Loucy (cell line): ENCODE measurements at regions not wholly inside any gene's neighbourhood (a gene's known extent, or its start where the extent isn't known, plus 50 kb on each side); places are given as distances from the start of the nearest gene placed in this dataset.

Source experiments
- H2AFZ ChIP-seq: fragments of 200-600 bp; sonication (generic); 2 replicates; pipeline ENCODE4 v1.6.0; 2016; ENCODE audit warnings: antibody characterized with exemption, mild to moderate bottlenecking, low read length, moderate library complexity
- H3F3A ChIP-seq: fragments of 200-600 bp; 2 replicates; pipeline ENCODE4 v1.6.0; 2016; ENCODE audit warnings: antibody characterized with exemption, low read depth, mild to moderate bottlenecking
- H3K27me3 ChIP-seq: fragments of 200-600 bp; sonication (generic); 2 replicates; pipeline ENCODE4 v1.6.1; 2014; ENCODE audit warnings: low read length, mild to moderate bottlenecking; ENCODE audit not compliant: insufficient read depth, poor library complexity, severe bottlenecking
- H3K36me3 ChIP-seq: fragments of 200-600 bp; sonication (generic); 2 replicates; pipeline ENCODE4 v1.6.1; 2016; ENCODE audit warnings: low read length; ENCODE audit not compliant: insufficient read depth
- H3K4me1 ChIP-seq: fragments of 200-600 bp; sonication (generic); 2 replicates; pipeline ENCODE4 v1.5.1; 2014; ENCODE audit warnings: low read length, mild to moderate bottlenecking; ENCODE audit not compliant: insufficient read depth, poor library complexity, severe bottlenecking
- H3K4me2 ChIP-seq: fragments of 200-600 bp; sonication (generic); 2 replicates; pipeline ENCODE4 v1.6.0; 2014; ENCODE audit warnings: antibody characterized with exemption, low read length, low read depth, mild to moderate bottlenecking; ENCODE audit not compliant: poor library complexity, severe bottlenecking
- H3K4me3 ChIP-seq: fragments of 200-600 bp; sonication (generic); 2 replicates; pipeline ENCODE4 v1.5.1; 2014; ENCODE audit warnings: low read length, mild to moderate bottlenecking, mixed read lengths; ENCODE audit not compliant: poor library complexity, severe bottlenecking
- H3K79me2 ChIP-seq: fragments of 200-600 bp; sonication (generic); 2 replicates; pipeline ENCODE4 v1.6.1; 2014; ENCODE audit warnings: low read length; ENCODE audit not compliant: insufficient read depth
- H3K9ac ChIP-seq: fragments of 200-600 bp; sonication (generic); 2 replicates; pipeline ENCODE4 v1.6.0; 2014; ENCODE audit warnings: mild to moderate bottlenecking, low read depth, low read length, moderate library complexity; ENCODE audit not compliant: poor library complexity, severe bottlenecking
- H3K9me2 ChIP-seq: fragments of 200-600 bp; sonication (generic); replicated peaks from 2 replicates; pipeline ENCODE4 v1.6.1; 2016; ENCODE audit warnings: low read depth, low read length, mixed read lengths
- H3K9me3 ChIP-seq: fragments of 200-600 bp; sonication (generic); 2 replicates; pipeline ENCODE4 v1.6.1; 2014; ENCODE audit warnings: mild to moderate bottlenecking, antibody characterized with exemption, low read length, low read depth; ENCODE audit not compliant: insufficient read depth
- H4K20me1 ChIP-seq: fragments of 200-600 bp; sonication (generic); 2 replicates; pipeline ENCODE4 v1.6.0; 2014; ENCODE audit warnings: antibody characterized with exemption, low read length, mild to moderate bottlenecking; ENCODE audit not compliant: insufficient read depth, poor library complexity, severe bottlenecking
- EZH2phosphoT487 ChIP-seq: fragments of 200-600 bp; IDR thresholded peaks from 2 replicates; pipeline ENCODE4 v1.6.1; 2018; ENCODE audit warnings: antibody characterized with exemption, mild to moderate bottlenecking, moderate library complexity, borderline replicate concordance
- TF ChIP-seq, protein P1 (sequence below): fragments of 200-600 bp; sonication (generic); conservative IDR thresholded peaks from 2 replicates; pipeline ENCODE4 v1.5.1; 2014; ENCODE audit warnings: mild to moderate bottlenecking, antibody characterized with exemption, low read length

GRCh38 chr14:29475641-29476040, 452.0 kb downstream of the PRKD1 start:
- Histone ChIP-seq H4K20me1 (no peaks in the 10 kb centered on the region), H3K9ac (no peak overlapping the region), H3K79me2 (no peaks in the 10 kb centered on the region), H3K4me3 (no peak overlapping the region), H3F3A (no peaks in the 10 kb centered on the region), H3K9me3 (no peaks in the 10 kb centered on the region), H3K27me3 (no peaks in the 10 kb centered on the region), H2AFZ (no peak overlapping the region), H3K9me2 (no peaks in the 10 kb centered on the region), H3K4me1 (no peaks in the 10 kb centered on the region), H3K36me3 (no peaks in the 10 kb centered on the region), H3K4me2 (no peak overlapping the region)
- TF ChIP-seq EZH2phosphoT487: no peak
- TF ChIP-seq, protein P1, sequence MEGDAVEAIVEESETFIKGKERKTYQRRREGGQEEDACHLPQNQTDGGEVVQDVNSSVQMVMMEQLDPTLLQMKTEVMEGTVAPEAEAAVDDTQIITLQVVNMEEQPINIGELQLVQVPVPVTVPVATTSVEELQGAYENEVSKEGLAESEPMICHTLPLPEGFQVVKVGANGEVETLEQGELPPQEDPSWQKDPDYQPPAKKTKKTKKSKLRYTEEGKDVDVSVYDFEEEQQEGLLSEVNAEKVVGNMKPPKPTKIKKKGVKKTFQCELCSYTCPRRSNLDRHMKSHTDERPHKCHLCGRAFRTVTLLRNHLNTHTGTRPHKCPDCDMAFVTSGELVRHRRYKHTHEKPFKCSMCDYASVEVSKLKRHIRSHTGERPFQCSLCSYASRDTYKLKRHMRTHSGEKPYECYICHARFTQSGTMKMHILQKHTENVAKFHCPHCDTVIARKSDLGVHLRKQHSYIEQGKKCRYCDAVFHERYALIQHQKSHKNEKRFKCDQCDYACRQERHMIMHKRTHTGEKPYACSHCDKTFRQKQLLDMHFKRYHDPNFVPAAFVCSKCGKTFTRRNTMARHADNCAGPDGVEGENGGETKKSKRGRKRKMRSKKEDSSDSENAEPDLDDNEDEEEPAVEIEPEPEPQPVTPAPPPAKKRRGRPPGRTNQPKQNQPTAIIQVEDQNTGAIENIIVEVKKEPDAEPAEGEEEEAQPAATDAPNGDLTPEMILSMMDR: no peak

DNA sequence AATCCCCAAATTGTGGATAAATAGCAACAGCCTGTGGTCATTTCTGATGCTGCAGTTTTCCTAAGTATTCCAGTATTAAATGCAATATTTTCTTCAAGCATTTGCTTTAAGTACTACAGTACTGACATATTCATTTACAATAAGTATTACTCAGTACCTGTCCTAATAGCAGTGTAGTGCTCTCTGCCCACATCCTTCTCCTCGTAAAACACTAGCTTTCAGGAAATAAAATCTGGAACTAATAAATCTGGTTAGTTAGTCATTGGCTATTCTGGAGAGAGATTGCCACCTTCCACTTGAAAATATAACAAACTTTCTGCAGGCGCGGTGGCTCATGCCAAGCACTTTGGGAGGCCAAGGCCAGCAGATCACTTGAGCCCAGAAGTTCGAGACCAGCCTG, 441.5 kb downstream of the PRKD1 start:
- no peak for TF ChIP-seq EZH2phosphoT487
- TF ChIP-seq, protein P1: no peak
- Histone ChIP-seq H3K4me2 (no peak overlapping the region), H3K79me2 (no peaks in the 10 kb centered on the region), H3K27me3 (no peaks in the 10 kb centered on the region), H2AFZ (no peak overlapping the region), H3K9me3 (no peaks in the 10 kb centered on the region), H3K36me3 (no peaks in the 10 kb centered on the region), H3F3A (no peaks in the 10 kb centered on the region), H3K4me1 (no peaks in the 10 kb centered on the region), H3K4me3 (no peak overlapping the region), H3K9me2 (no peaks in the 10 kb centered on the region), H3K9ac (no peak overlapping the region), H4K20me1 (no peaks in the 10 kb centered on the region)

DNA sequence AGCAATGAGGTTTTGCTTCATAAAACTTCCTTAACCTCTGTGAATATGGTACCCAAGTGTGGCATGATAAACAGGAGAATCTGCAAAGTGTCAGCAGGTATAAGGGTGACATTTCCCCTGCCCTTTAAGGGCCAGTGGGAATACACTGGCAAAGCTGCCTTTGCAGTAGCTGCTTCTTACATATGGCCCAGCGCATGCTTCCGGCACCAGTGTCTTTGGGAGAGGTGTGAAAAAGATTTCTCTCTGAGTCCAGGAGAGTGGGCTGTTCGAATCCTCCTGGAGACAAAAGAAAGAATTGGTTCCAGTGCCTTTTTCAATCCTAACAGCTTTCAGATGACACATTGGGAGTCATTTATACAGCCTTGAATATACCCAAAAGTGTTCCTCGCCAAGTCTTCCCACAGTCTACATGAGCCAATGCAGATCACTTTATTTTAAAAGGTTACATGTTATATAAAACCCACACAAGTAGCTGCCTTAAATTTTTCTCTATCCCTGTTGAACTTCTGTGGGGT, 437.7 kb downstream of the PRKD1 start:
- Histone ChIP-seq H3K27me3 (no peaks in the 10 kb centered on the region), H3K9me3 (no peaks in the 10 kb centered on the region), H4K20me1 (no peaks in the 10 kb centered on the region), H3K36me3 (no peaks in the 10 kb centered on the region), H2AFZ (no peak overlapping the region), H3K79me2 (no peaks in the 10 kb centered on the region), H3F3A (no peaks in the 10 kb centered on the region), H3K4me1 (no peaks in the 10 kb centered on the region), H3K4me3 (no peak overlapping the region), H3K9me2 (no peaks in the 10 kb centered on the region), H3K4me2 (no peak overlapping the region), H3K9ac (no peak overlapping the region)
- TF ChIP-seq, protein P1: no peak
- no peak for TF ChIP-seq EZH2phosphoT487
